H1 (cell line): ENCODE measurements at regions not wholly inside any gene's neighbourhood (a gene's known extent, or its start where the extent isn't known, plus 50 kb on each side); places are given as distances from the start of the nearest gene placed in this dataset.

ENCODE experiments used
- CTCF ChIA-PET: fragments of 300-600 bp; sonication (Branson Sonifier 250); formaldehyde crosslinking; loops from one replicate; lab custom pipeline; 2021; ENCODE audit not compliant: partially characterized antibody; lab: Charles Lee
- POLR2A ChIA-PET: fragments of 300-600 bp; sonication (Branson Sonifier 250); formaldehyde crosslinking; loops from one replicate; lab custom pipeline; 2021; ENCODE audit warnings: inconsistent platforms; ENCODE audit not compliant: partially characterized antibody; lab: Charles Lee
- DNase-seq, 2 experiments: peaks; one replicate each; pipeline versions ENCODE4 v3.0.0 to v3.0.0-alpha.2; 2010 to 2022; ENCODE audit warnings: low spot score in 2 of 2, low read depth in 1 of 2, mixed read lengths in 1 of 2
- FAIRE-seq: peaks from 2 replicates; lab custom pipeline; 2011; peaks lifted over from hg19 to GRCh38; lab: Jason Lieb, UNC
- H2AFZ ChIP-seq: 2 replicates; pipeline ENCODE4 v1.8.1; 2012; ENCODE audit warnings: low read length, inconsistent platforms
- H2AK5ac ChIP-seq: 2 replicates; pipeline ENCODE4 v1.6.1; 2013; ENCODE audit warnings: low read depth, low read length
- H2BK120ac ChIP-seq: replicated peaks from 2 replicates; pipeline ENCODE3; 2013; ENCODE audit warnings: low read depth, low read length, inconsistent platforms
- H2BK12ac ChIP-seq: 2 replicates; pipeline ENCODE4 v1.6.1; 2013; ENCODE audit warnings: low read depth, low read length
- H2BK15ac ChIP-seq: 2 replicates; pipeline ENCODE4 v1.6.1; 2013; ENCODE audit warnings: low read length
- H2BK20ac ChIP-seq: 2 replicates; pipeline ENCODE4 v1.6.1; 2013; ENCODE audit warnings: low read length
- H2BK5ac ChIP-seq: 2 replicates; pipeline ENCODE4 v1.6.1; 2013; ENCODE audit warnings: low read depth, low read length
- H3K14ac ChIP-seq: 2 replicates; pipeline ENCODE4 v1.6.1; 2013; ENCODE audit warnings: inconsistent platforms; ENCODE audit not compliant: insufficient read length
- H3K18ac ChIP-seq: 2 replicates; pipeline ENCODE4 v1.6.1; 2013; ENCODE audit warnings: low read length; ENCODE audit errors: extremely low read depth
- H3K23ac ChIP-seq: 2 replicates; pipeline ENCODE4 v1.6.1; 2013; ENCODE audit warnings: inconsistent platforms; ENCODE audit not compliant: insufficient read length
- H3K23me2 ChIP-seq: 2 replicates; pipeline ENCODE4 v1.6.1; 2013; ENCODE audit warnings: low read depth, low read length
- H3K27ac ChIP-seq: 2 replicates; pipeline ENCODE4 v1.6.1; 2011; ENCODE audit warnings: low read depth, low read length, inconsistent platforms
- H3K27me3 ChIP-seq, 4 experiments: replicated peaks in 1 of 4; 1 replicate in 1 of 4; 2 replicates in 3 of 4; pipeline versions ENCODE4 v1.6.1 to v1.8.1; 2011 to 2013; ENCODE audit warnings: low read length in 3 of 4, mild to moderate bottlenecking in 3 of 4, inconsistent platforms in 2 of 4, mixed read lengths in 2 of 4, moderate library complexity in 1 of 4; ENCODE audit not compliant: control insufficient read depth in 3 of 4, insufficient read depth in 3 of 4; ENCODE audit errors: extremely low read depth in 1 of 4
- H3K36me3 ChIP-seq, 4 experiments: 2 replicates each; pipeline versions ENCODE4 v1.6.1 to v1.8.1; 2011 to 2013; ENCODE audit warnings: mild to moderate bottlenecking in 4 of 4, low read length in 3 of 4, moderate library complexity in 2 of 4, control low read depth in 1 of 4, inconsistent platforms in 1 of 4; ENCODE audit not compliant: insufficient read depth in 4 of 4, control insufficient read depth in 2 of 4
- H3K4ac ChIP-seq: replicated peaks from 2 replicates; pipeline ENCODE3; 2013; ENCODE audit warnings: low read length, low read depth, mixed read lengths, inconsistent platforms; ENCODE audit not compliant: insufficient read length
- H3K4me1 ChIP-seq, 4 experiments: replicated peaks in 1 of 4; 1 replicate in 1 of 4; 2 replicates in 3 of 4; pipeline versions ENCODE4 v1.6.1 to v1.8.1; 2011 to 2013; ENCODE audit warnings: low read length in 3 of 4, inconsistent platforms in 2 of 4, mixed read lengths in 1 of 4; ENCODE audit not compliant: insufficient read depth in 4 of 4, control insufficient read depth in 3 of 4
- H3K4me2 ChIP-seq, 2 experiments: 2 replicates each; pipeline versions ENCODE4 v1.6.1 to v1.8.1; 2011 to 2013; ENCODE audit warnings: low read depth in 2 of 2, low read length in 2 of 2, control low read depth in 1 of 2, inconsistent platforms in 1 of 2, mild to moderate bottlenecking in 1 of 2; ENCODE audit not compliant: insufficient read depth in 1 of 2
- H3K4me3 ChIP-seq, 4 experiments: fragments of 200-600, 300-600 bp in 1 of 4; sonication (generic), shearing (Covaris generic), sonication (Bioruptor Twin) in 1 of 4; 2 replicates each; pipeline versions ENCODE4 v1.5.1 to v1.8.1; 2011 to 2016; ENCODE audit warnings: low read length in 4 of 4, low read depth in 3 of 4, control low read depth in 2 of 4, inconsistent platforms in 2 of 4, mild to moderate bottlenecking in 2 of 4, mixed read lengths in 1 of 4, moderate library complexity in 1 of 4; ENCODE audit not compliant: insufficient read depth in 2 of 4; ENCODE audit errors: extremely low read depth in 1 of 4
- H3K56ac ChIP-seq: replicated peaks from 2 replicates; pipeline ENCODE3; 2013; ENCODE audit warnings: low read depth, mild to moderate bottlenecking, mixed read lengths, low read length, inconsistent platforms; ENCODE audit not compliant: insufficient read length
- H3K79me1 ChIP-seq: 2 replicates; pipeline ENCODE4 v1.6.1; 2013; ENCODE audit warnings: low read depth, low read length, control low read depth
- H3K79me2 ChIP-seq, 2 experiments: 2 replicates each; pipeline versions ENCODE4 v1.6.1 to v1.8.1; 2012 to 2013; ENCODE audit warnings: low read length in 2 of 2, mild to moderate bottlenecking in 2 of 2, inconsistent platforms in 1 of 2; ENCODE audit not compliant: insufficient read depth in 2 of 2, control insufficient read depth in 1 of 2
- H3K9ac ChIP-seq, 4 experiments: replicated peaks in 1 of 4; 1 replicate in 1 of 4; 2 replicates in 3 of 4; pipeline versions ENCODE4 v1.6.1 to v1.8.1; 2011 to 2013; ENCODE audit warnings: low read depth in 3 of 4, low read length in 3 of 4, control low read depth in 2 of 4, mild to moderate bottlenecking in 2 of 4, moderate library complexity in 2 of 4, inconsistent platforms in 1 of 4; ENCODE audit errors: extremely low read depth in 1 of 4
- H3K9me3 ChIP-seq, 2 experiments: 2 replicates each; pipeline versions ENCODE4 v1.6.1 to v1.8.1; 2012 to 2013; ENCODE audit warnings: mild to moderate bottlenecking in 2 of 2, moderate library complexity in 2 of 2, control low read depth in 1 of 2, inconsistent platforms in 1 of 2, low read depth in 1 of 2, low read length in 1 of 2, mixed read lengths in 1 of 2; ENCODE audit not compliant: insufficient read depth in 2 of 2
- H4K20me1 ChIP-seq, 2 experiments: replicated peaks in 1 of 2; 2 replicates each; pipeline versions ENCODE3 to v1.8.1; 2011 to 2013; ENCODE audit warnings: inconsistent platforms in 2 of 2, low read length in 2 of 2, mild to moderate bottlenecking in 1 of 2; ENCODE audit not compliant: insufficient read depth in 2 of 2, control insufficient read depth in 1 of 2
- H4K5ac ChIP-seq: 2 replicates; pipeline ENCODE4 v1.6.1; 2013; ENCODE audit warnings: low read length, low read depth, mixed read lengths, inconsistent platforms; ENCODE audit not compliant: insufficient read length
- H4K8ac ChIP-seq: 2 replicates; pipeline ENCODE4 v1.8.0; 2013; ENCODE audit warnings: mild to moderate bottlenecking, moderate library complexity, low read length, inconsistent platforms; ENCODE audit not compliant: insufficient read depth; ENCODE audit errors: extremely low read depth
- H4K91ac ChIP-seq: replicated peaks from 2 replicates; pipeline ENCODE3; 2013; ENCODE audit warnings: low read length, mixed read lengths, inconsistent platforms; ENCODE audit not compliant: insufficient read length
- BCL11A ChIP-seq, 2 experiments: IDR thresholded peaks; one replicate each; pipeline ENCODE4 v1.6.1; 2011; ENCODE audit warnings: low read depth in 2 of 2, low read length in 2 of 2, mild to moderate bottlenecking in 2 of 2
- CHD2 ChIP-seq: IDR thresholded peaks from 2 replicates; pipeline ENCODE4 v1.6.1; 2012; ENCODE audit warnings: low read length, improper control_type of control experiment
- EGR1 ChIP-seq: IDR thresholded peaks from 2 replicates; pipeline ENCODE4 v1.6.1; 2011; ENCODE audit warnings: low read depth, low read length, borderline replicate concordance
- KDM4A ChIP-seq: IDR thresholded peaks from one replicate; pipeline ENCODE4 v1.7.1; 2012; ENCODE audit warnings: low read depth, mild to moderate bottlenecking, moderate library complexity, low read length, inconsistent platforms; ENCODE audit not compliant: severe bottlenecking
- POU5F1 ChIP-seq: IDR thresholded peaks from 2 replicates; pipeline ENCODE4 v1.6.1; 2011; ENCODE audit warnings: low read depth, mild to moderate bottlenecking, low read length, moderate library complexity
- SAP30 ChIP-seq: fragments of 300-600 bp; sonication (generic); IDR thresholded peaks from 2 replicates; pipeline ENCODE4 v1.7.1; 2012; ENCODE audit warnings: low read length, moderate library complexity, mild to moderate bottlenecking, inconsistent platforms; ENCODE audit not compliant: insufficient read depth, insufficient replicate concordance
- SP4 ChIP-seq: IDR thresholded peaks from 2 replicates; pipeline ENCODE4 v1.6.1; 2012; ENCODE audit warnings: low read length, inconsistent platforms
- WGBS, 2 experiments: shearing (Covaris generic) in 1 of 2; methylation state at CpG; one replicate each; pipeline versions ENCODE4 v1.1.6 to v1.1.7; 2013 to 2015; ENCODE audit warnings: low lambda C conversion rate in 2 of 2, mixed read lengths in 2 of 2, inconsistent platforms in 1 of 2, low coverage in 1 of 2, missing lambda C conversion rate in 1 of 2; ENCODE audit not compliant: insufficient replicate concordance in 2 of 2, insufficient coverage in 1 of 2, insufficient read length in 1 of 2; ENCODE audit errors: extremely low coverage in 1 of 2, missing lambda C conversion rate in 1 of 2; 5-methylcytosine and 5-hydroxymethylcytosine counted together

GRCh38 chr10:2487921-2488320, 579.4 kb upstream of the PFKP start:
- H4K91ac ChIP-seq, result no peak overlapping the region
- H3K27me3 ChIP-seq, result no peaks in the 10 kb centered on the region
- H2BK12ac ChIP-seq, result no peak overlapping the region
- FAIRE-seq (no peak), DNase-seq (no peak)
- no peaks in the 10 kb centered on the region; a peak in 1 of 8 replicates for H3K36me3 ChIP-seq
- no peak overlapping the region for H3K4me3 ChIP-seq
- no peak overlapping the region for H4K8ac ChIP-seq
- no peak overlapping the region for H3K18ac ChIP-seq
- peaks cover 0 to 3% of the 10 kb centered on the region in 2 experiments for H4K20me1 ChIP-seq
- H3K79me1 ChIP-seq, result no peaks in the 10 kb centered on the region
- no peak overlapping the region for H3K9ac ChIP-seq
- H3K56ac ChIP-seq, result no peak overlapping the region
- no peak overlapping the region for H2AFZ ChIP-seq
- no peak overlapping the region for H3K23ac ChIP-seq
- H3K23me2 ChIP-seq, result peaks cover 4% of the 10 kb centered on the region; the same call in 1 of the 2 replicates
- H2BK120ac ChIP-seq, result no peak overlapping the region
- no peak overlapping the region for H2BK20ac ChIP-seq
- WGBS, 2 experiments, result 89% methylated on average over 5 of the region's 5 CpGs; no CpG with 5 or more reads in 1 of the 2 experiments
- no peak overlapping the region for H3K14ac ChIP-seq
- ChIA-PET POLR2A (no interaction called here), CTCF (no interaction called here)
- no peaks in the 10 kb centered on the region for H3K4me1 ChIP-seq
- no peaks in the 10 kb centered on the region for H3K79me2 ChIP-seq
- H3K4me2 ChIP-seq, result no peak overlapping the region
- no peak overlapping the region for H2BK5ac ChIP-seq
- H2BK15ac ChIP-seq, result no peak overlapping the region
- no peak overlapping the region for H2AK5ac ChIP-seq
- H3K9me3 ChIP-seq, result no peaks in the 10 kb centered on the region
- H3K27ac ChIP-seq, result no peak overlapping the region
- no peak overlapping the region for H4K5ac ChIP-seq
- no peak overlapping the region for H3K4ac ChIP-seq
- no peak for TF ChIP-seq KDM4A
- no peak for TF ChIP-seq BCL11A (IDR thresholded peaks at IDR 0.05; ENCODE audit: low read depth in 2 of 2, low read length in 2 of 2)
- no peak for TF ChIP-seq POU5F1
- TF ChIP-seq SP4, result no peak
- no peak for TF ChIP-seq CHD2
- TF ChIP-seq EGR1, result no peak
- no peak for TF ChIP-seq SAP30
